Aorta (tissue), 5 donors: ENCODE measurements at regions not wholly inside any gene's neighbourhood (a gene's known extent, or its start where the extent isn't known, plus 50 kb on each side); places are given as distances from the start of the nearest gene placed in this dataset.

ENCODE experiments used
- ATAC-seq: fragments of 200-7000 bp; cut with Tn5 transposase; one replicate; pipeline ENCODE4 v1.9.1; 2022; ENCODE audit warnings: moderate library complexity; ENCODE audit not compliant: low FRiP score
- DNase-seq, 2 donors: peaks; one replicate each; pipeline ENCODE4 v3.0.0-alpha.2; 2020
- H3K27ac ChIP-seq, 2 donors: one replicate each; pipeline ENCODE4 v1.5.1; 2013; ENCODE audit warnings: low read length in 2 of 2, mild to moderate bottlenecking in 2 of 2, moderate library complexity in 2 of 2, control low read depth in 1 of 2, inconsistent platforms in 1 of 2, low read depth in 1 of 2
- H3K27me3 ChIP-seq, 2 donors: one replicate each; pipeline ENCODE4 v1.6.1; 2013; ENCODE audit warnings: control low read depth in 1 of 2, low read length in 1 of 2, mild to moderate bottlenecking in 1 of 2, moderate library complexity in 1 of 2; ENCODE audit not compliant: insufficient read depth in 2 of 2, control insufficient read depth in 1 of 2
- H3K36me3 ChIP-seq, 2 donors: one replicate each; pipeline ENCODE4 v1.6.1; 2013; ENCODE audit warnings: control low read depth in 1 of 2, low read length in 1 of 2, mild to moderate bottlenecking in 1 of 2; ENCODE audit not compliant: insufficient read depth in 2 of 2, control insufficient read depth in 1 of 2
- H3K4me1 ChIP-seq, 2 donors: one replicate each; pipeline ENCODE4 v1.6.1; 2013; ENCODE audit warnings: low read length in 2 of 2, control low read depth in 1 of 2, mild to moderate bottlenecking in 1 of 2, moderate library complexity in 1 of 2; ENCODE audit not compliant: insufficient read depth in 2 of 2, control insufficient read depth in 1 of 2
- H3K4me3 ChIP-seq, 2 donors: one replicate each; pipeline ENCODE4 v1.5.1; 2013; ENCODE audit warnings: low read length in 2 of 2, control low read depth in 1 of 2, mild to moderate bottlenecking in 1 of 2
- H3K9me3 ChIP-seq: one replicate; pipeline ENCODE4 v1.6.1; 2013; ENCODE audit warnings: mild to moderate bottlenecking, low read length; ENCODE audit not compliant: control insufficient read depth
- WGBS, 2 donors: extraction: QIAGEN DNeasy Blood & Tissue Kit; methylation state at CpG; one replicate each; pipeline ENCODE4 v1.1.7; 2013; 5-methylcytosine and 5-hydroxymethylcytosine counted together
- intact Hi-C, 2 donors: fragments of 100-400 bp; cut with DNase I; formaldehyde crosslinking; loops; one replicate each; pipeline versions ENCODE4 v1.14.2 to v1.15.0; 2022
- donor health status: healthy with polysubstance abuse.
- donor health status: Bipolar disorder and iron deficiency.
- donor health status: DM: no; HTN: no; CAD: no.
- donor health status: DM: no; HTN: no; CAD: no.
- donor health status: DM: yes; HTN: yes; CAD: no.

GRCh38 chr7:153088601-153089000 is 329.0 kb downstream of the ACTR3B start:
- DNase-seq (no peak), ATAC-seq (no peak)
- Histone ChIP-seq H3K27ac (no peak overlapping the region), H3K4me3 (no peak overlapping the region), H3K27me3 (no peaks in the 10 kb centered on the region), H3K9me3 (no peaks in the 10 kb centered on the region), H3K4me1 (no peaks in the 10 kb centered on the region), H3K36me3 (no peaks in the 10 kb centered on the region)
- WGBS, 2 donors: 85 to 91% methylated on average over 5 of the region's 5 CpGs
- intact Hi-C loops: no loop called here

- Histone ChIP-seq H3K27me3 (no peaks in the 10 kb centered on the region), H3K9me3 (no peaks in the 10 kb centered on the region), H3K27ac (no peak overlapping the region), H3K4me3 (no peak overlapping the region), H3K36me3 (no peaks in the 10 kb centered on the region), H3K4me1 (no peaks in the 10 kb centered on the region)
- no peak for DNase-seq
- intact Hi-C loops: no loop called here
- 82 to 88% methylated on average over 3 of the region's 3 CpGs for WGBS, 2 donors
- no peak for ATAC-seq
These were observed 330.7 kb downstream of the ACTR3B start for GRCh38 chr7:153090209-153090608.

- Histone ChIP-seq H3K9me3 (no peaks in the 10 kb centered on the region), H3K27me3 (no peaks in the 10 kb centered on the region), H3K27ac (no peak overlapping the region)
These were observed 331.2 kb downstream of the ACTR3B start for GRCh38 chr7:153090764-153091163.

GRCh38 chr7:153091477-153091876 is 331.9 kb downstream of the ACTR3B start:
- Histone ChIP-seq H3K36me3 (no peaks in the 10 kb centered on the region), H3K9me3 (no peaks in the 10 kb centered on the region), H3K4me1 (no peaks in the 10 kb centered on the region), H3K27ac (no peak overlapping the region), H3K4me3 (no peak overlapping the region), H3K27me3 (no peaks in the 10 kb centered on the region)
- DNase-seq: no peak
- 71 to 81% methylated on average over 13 of the region's 13 CpGs for WGBS, 2 donors
- ATAC-seq: no peak
- intact Hi-C loops: no loop called here

More at GRCh38 chr7:153090764-153091163, 331.2 kb downstream of the ACTR3B start:
- intact Hi-C loops: no loop called here
- Histone ChIP-seq H3K4me1 (no peaks in the 10 kb centered on the region), H3K36me3 (no peaks in the 10 kb centered on the region), H3K4me3 (no peak overlapping the region)
- DNase-seq (no peak), ATAC-seq (no peak)
- WGBS, 2 donors: 80 to 81% methylated on average over 2 of the region's 2 CpGs

- intact Hi-C loops: no loop called here
- no peak for ATAC-seq
- DNase-seq: no peak
- 75 to 79% methylated on average over 8 of the region's 8 CpGs for WGBS, 2 donors
- no peak overlapping the region for H3K27ac ChIP-seq
- no peaks in the 10 kb centered on the region for H3K36me3 ChIP-seq
- no peaks in the 10 kb centered on the region for H3K9me3 ChIP-seq
- no peaks in the 10 kb centered on the region for H3K27me3 ChIP-seq
- no peak overlapping the region for H3K4me3 ChIP-seq
- no peaks in the 10 kb centered on the region for H3K4me1 ChIP-seq
These were observed 338.1 kb downstream of the ACTR3B start for GRCh38 chr7:153097511-153098201.

- Histone ChIP-seq H3K27ac (no peak overlapping the region), H3K36me3 (no peaks in the 10 kb centered on the region), H3K27me3 (no peaks in the 10 kb centered on the region), H3K4me1 (no peaks in the 10 kb centered on the region), H3K4me3 (no peak overlapping the region), H3K9me3 (no peaks in the 10 kb centered on the region)
- ATAC-seq (no peak), DNase-seq (no peak)
- WGBS, 2 donors: 80 to 84% methylated on average over 8 of the region's 8 CpGs
- intact Hi-C loops: no loop called here
These were observed 339.7 kb downstream of the ACTR3B start for GRCh38 chr7:153099235-153099634.

GRCh38 chr7:153100691-153101237 is 341.2 kb downstream of the ACTR3B start:
- no peak for ATAC-seq
- Histone ChIP-seq H3K27me3 (no peaks in the 10 kb centered on the region), H3K36me3 (no peaks in the 10 kb centered on the region), H3K4me1 (no peaks in the 10 kb centered on the region), H3K4me3 (no peak overlapping the region), H3K9me3 (no peaks in the 10 kb centered on the region), H3K27ac (no peak overlapping the region)
- WGBS, 2 donors: 81 to 86% methylated on average over 11 of the region's 11 CpGs
- intact Hi-C loops: no loop called here
- DNase-seq: no peak

GRCh38 chr7:153103202-153103601 is 343.6 kb downstream of the ACTR3B start:
- Histone ChIP-seq H3K9me3 (no peaks in the 10 kb centered on the region), H3K27me3 (no peaks in the 10 kb centered on the region), H3K4me1 (no peaks in the 10 kb centered on the region), H3K36me3 (no peaks in the 10 kb centered on the region), H3K27ac (no peak overlapping the region), H3K4me3 (no peak overlapping the region)
- ATAC-seq (no peak), DNase-seq (no peak)
- intact Hi-C loops: no loop called here
- WGBS, 2 donors: 82 to 83% methylated on average over 6 of the region's 6 CpGs

- no peaks in the 10 kb centered on the region for H3K9me3 ChIP-seq
- H3K4me3 ChIP-seq: no peak overlapping the region
- no peaks in the 10 kb centered on the region for H3K27me3 ChIP-seq
- no peak overlapping the region for H3K27ac ChIP-seq
- H3K36me3 ChIP-seq: no peaks in the 10 kb centered on the region
- WGBS, 2 donors: 58 to 61% methylated on average over 5 of the region's 5 CpGs
- intact Hi-C loops: no loop called here
- DNase-seq (no peak), ATAC-seq (no peak)
- H3K4me1 ChIP-seq: no peaks in the 10 kb centered on the region
These were observed 348.3 kb downstream of the ACTR3B start for GRCh38 chr7:153107826-153108225.
